Astrocyte of the spinal cord (primary cell): ENCODE measurements at regions not wholly inside any gene's neighbourhood (a gene's known extent, or its start where the extent isn't known, plus 50 kb on each side); places are given as distances from the start of the nearest gene placed in this dataset.

Experiments used
- DNase-seq: peaks from one replicate; pipeline ENCODE4 v3.0.0; 2011; ENCODE audit warnings: low read depth, low spot score
- H3K4me3 ChIP-seq: 2 replicates; pipeline ENCODE4 v1.5.1; 2011; ENCODE audit warnings: low read depth, mild to moderate bottlenecking, low read length, moderate library complexity
- CTCF ChIP-seq: IDR thresholded peaks from 2 replicates; pipeline ENCODE4 v1.5.1; 2012; ENCODE audit warnings: low read depth, mild to moderate bottlenecking, low read length, inconsistent platforms
- in situ Hi-C: cut with HindIII; loops from 2 replicates; pipeline ENCODE4 v1.10.0; 2017; ENCODE audit warnings: low sequenced_read_pairs

- H3K4me3 ChIP-seq: no peak overlapping the region
- in situ Hi-C loops: no loop called here
- TF ChIP-seq CTCF: no peak
- peak; percentile 33 for DNase-seq
Measured at GRCh38 chr3:127457094-127457475, 133.4 kb downstream of the TPRA1 start.

DNA sequence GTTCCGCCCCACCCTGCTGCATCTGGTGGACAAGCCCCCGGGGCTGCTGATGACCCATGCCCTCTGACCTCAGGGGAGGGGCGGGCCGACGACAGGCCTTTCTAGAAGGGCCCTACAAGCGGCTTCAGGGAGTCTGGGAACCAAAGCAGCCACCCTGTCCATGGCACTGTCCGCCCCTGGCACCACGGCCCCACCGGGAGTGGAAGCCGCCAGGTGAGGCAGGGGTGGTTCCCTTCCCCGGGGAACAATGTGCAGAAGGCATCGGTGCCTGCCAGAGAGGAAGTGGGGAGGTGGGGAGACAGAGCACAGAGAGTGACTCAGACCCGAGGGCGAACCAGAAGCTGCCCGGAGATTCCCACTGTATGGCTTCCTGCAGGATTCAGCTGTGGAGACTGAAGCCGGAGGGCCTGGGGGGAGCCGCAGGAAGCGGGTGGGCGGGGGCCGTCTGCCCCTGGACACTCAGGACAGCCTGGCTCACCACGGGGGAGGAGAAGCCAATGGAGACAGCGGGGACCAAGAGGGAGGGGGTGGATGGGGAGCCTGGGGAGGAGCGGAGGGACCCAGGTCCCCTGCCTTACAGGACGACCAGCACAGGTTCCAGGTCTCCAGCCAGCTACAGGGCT is 134.0 kb downstream of the TPRA1 start:
- H3K4me3 ChIP-seq: no peak overlapping the region
- DNase-seq: peak; percentile 33
- no peak for TF ChIP-seq CTCF
- in situ Hi-C loops: no loop called here

DNA sequence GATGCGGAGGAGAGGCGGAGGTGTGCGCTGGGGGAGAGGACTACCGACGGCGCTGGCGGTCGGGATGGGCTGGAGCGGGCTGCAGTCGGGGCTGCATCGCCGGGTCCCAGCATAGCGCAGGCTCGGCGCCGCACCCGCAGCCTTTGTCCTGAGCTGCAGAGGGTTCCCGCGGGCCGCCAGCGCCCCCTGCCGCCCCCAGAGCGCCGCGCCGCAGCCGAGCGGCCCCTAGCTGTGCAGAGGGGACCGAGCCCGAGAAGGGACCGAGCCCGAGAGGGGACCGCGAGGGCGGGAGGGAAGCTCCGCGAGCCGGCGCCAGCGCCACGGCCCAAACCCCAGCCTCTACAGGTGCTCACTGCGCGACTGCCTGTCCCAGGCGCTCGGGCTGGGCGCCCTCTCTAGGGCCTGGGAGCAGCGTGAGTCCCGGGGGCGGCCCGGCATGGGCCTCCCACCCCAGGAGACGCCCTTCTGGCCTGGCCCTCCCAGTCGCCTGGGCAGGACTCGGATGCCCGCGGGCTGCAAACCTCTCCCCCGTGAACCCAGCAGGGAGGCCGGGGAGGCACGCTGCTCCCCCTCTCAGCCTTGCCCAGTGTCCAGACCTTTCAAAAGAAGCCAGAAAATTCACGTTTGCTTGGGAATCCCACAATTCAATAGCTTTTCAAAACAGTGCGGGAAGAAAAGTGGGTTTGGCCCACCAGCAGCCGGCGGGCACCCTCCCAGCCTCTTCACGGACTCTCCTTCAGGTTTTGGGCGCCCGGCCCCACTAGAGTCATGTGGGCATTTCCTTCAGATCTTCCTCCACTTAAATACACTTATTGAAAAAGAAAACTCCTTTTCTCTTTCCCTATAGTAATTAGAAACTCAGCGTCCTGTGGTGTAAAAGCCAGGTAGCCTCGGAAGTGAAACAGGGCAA is 134.7 kb downstream of the TPRA1 start:
- DNase-seq: peak; percentile 48
- peak; percentile 71 for TF ChIP-seq CTCF
- H3K4me3 ChIP-seq: peak overlapping the region; percentile 20
- in situ Hi-C loops: no loop called here

DNA sequence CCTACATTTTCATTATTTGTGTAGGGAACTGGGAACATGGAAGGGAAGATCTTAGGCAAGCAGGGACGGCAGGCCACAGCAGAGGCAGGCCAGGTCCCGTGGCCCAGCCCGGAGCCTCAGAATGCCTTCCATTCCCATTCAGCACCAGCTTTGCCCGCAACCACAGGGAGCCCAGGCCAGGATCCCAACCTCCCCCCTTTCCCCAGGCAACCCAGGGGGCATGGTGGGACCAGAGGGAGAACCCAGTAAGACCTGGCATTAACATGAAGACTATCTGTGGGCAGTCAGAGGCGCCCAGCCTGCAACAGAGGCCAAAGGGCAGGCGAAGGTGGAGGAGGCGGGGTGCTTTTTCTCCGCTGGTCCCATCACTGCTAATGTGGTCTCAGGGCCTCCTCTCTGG is 135.6 kb downstream of the TPRA1 start:
- no peak for TF ChIP-seq CTCF
- in situ Hi-C loops: no loop called here
- no peak overlapping the region for H3K4me3 ChIP-seq
- DNase-seq: no peak

GRCh38 chr3:127454051-127454450 is 136.5 kb downstream of the TPRA1 start:
- no peak overlapping the region for H3K4me3 ChIP-seq
- TF ChIP-seq CTCF: no peak
- DNase-seq: no peak
- in situ Hi-C loops: no loop called here

DNA sequence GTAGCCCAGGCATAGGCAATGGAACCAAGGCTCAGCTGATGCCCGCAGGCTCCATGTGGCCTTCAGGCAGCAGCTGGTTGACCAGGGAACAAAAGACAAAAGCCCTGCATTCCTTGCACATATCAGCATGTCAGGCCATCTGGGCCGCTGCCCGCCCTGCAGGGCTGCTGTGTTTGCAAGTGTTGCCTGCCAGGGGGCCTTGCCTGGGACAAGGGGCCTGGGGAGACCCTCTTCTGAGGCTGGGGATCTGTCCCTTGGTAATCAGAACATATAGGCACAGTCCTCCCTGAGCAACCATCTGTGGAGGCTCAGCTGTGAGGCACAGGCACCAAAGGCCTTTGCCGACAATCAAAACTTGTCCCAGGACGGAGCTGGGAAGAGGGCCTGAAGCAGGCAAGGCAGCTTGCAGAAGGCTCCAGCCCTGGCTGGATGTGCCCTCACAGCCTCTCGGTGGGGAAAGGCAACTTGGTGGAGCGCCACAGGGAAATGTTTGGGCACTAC is 138.2 kb downstream of the TPRA1 start:
- TF ChIP-seq CTCF: no peak
- no peak overlapping the region for H3K4me3 ChIP-seq
- in situ Hi-C loops: no loop called here
- no peak for DNase-seq
